Uterus (tissue), 3 donors: ENCODE measurements at regions not wholly inside any gene's neighbourhood (a gene's known extent, or its start where the extent isn't known, plus 50 kb on each side); places are given as distances from the start of the nearest gene placed in this dataset.

Source experiments
- DNase-seq, 2 donors: peaks; one replicate each; pipeline ENCODE4 v3.0.0-alpha.2; 2019 to 2020
- H3K27ac ChIP-seq, 2 donors: fragments of 200-600 bp; sonication (generic); 1 replicate in 1 of 2; 2 replicates in 1 of 2; pipeline ENCODE4 v1.5.1; 2016 to 2018
- H3K27me3 ChIP-seq, 2 donors: fragments of 200-600 bp; sonication (generic); one replicate each; pipeline ENCODE4 v1.5.1; 2018 to 2019; ENCODE audit warnings: control low read depth in 1 of 2
- H3K36me3 ChIP-seq, 2 donors: fragments of 200-600 bp; sonication (generic); one replicate each; pipeline ENCODE4 v1.5.1; 2019; ENCODE audit warnings: control low read depth in 1 of 2
- H3K4me1 ChIP-seq, 2 donors: fragments of 200-600 bp; sonication (generic); one replicate each; pipeline ENCODE4 v1.5.1; 2018 to 2019; ENCODE audit warnings: control low read depth in 1 of 2
- H3K4me3 ChIP-seq, 2 donors: fragments of 200-600 bp; sonication (generic); 1 replicate in 1 of 2; 2 replicates in 1 of 2; pipeline ENCODE4 v1.5.1; 2018 to 2019; ENCODE audit warnings: mild to moderate bottlenecking in 1 of 2
- H3K9me3 ChIP-seq, 2 donors: fragments of 200-600 bp; sonication (generic); one replicate each; pipeline ENCODE4 v1.5.1; 2019; ENCODE audit warnings: control low read depth in 1 of 2
- CTCF ChIP-seq, 4 experiments: fragments of 200-600 bp in 2 of 4; fragments of 450-650 bp in 2 of 4; sonication (generic) in 2 of 4; IDR thresholded peaks; one replicate each; pipeline ENCODE4 v1.5.1; 2016 to 2019; ENCODE audit warnings: antibody characterized with exemption in 4 of 4, mild to moderate bottlenecking in 2 of 4, moderate library complexity in 1 of 4
- POLR2A ChIP-seq, 2 donors: fragments of 450-650 bp; IDR thresholded peaks; one replicate each; pipeline ENCODE4 v1.6.1; 2016; ENCODE audit warnings: antibody characterized with exemption in 2 of 2, mild to moderate bottlenecking in 1 of 2, moderate library complexity in 1 of 2
- intact Hi-C: fragments of 100-400 bp; cut with DNase I; formaldehyde crosslinking; loops from one replicate; pipeline ENCODE4 v1.15.1; 2023; ENCODE audit warnings: low total_unique reads
- donor health status: DM: yes; HTN: yes; CAD: no.

GRCh38 chr2:235113854-235114253 is 162.0 kb downstream of the SH3BP4 start:
- intact Hi-C loops = no loop called here
- no peak for DNase-seq
- H3K4me3 ChIP-seq = no peak overlapping the region

GRCh38 chr2:235114286-235114685 is 162.5 kb downstream of the SH3BP4 start:
- H3K27ac ChIP-seq = no peak overlapping the region

More at GRCh38 chr2:235113854-235114253, 162.0 kb downstream of the SH3BP4 start:
- Histone ChIP-seq H3K27me3 (no peaks in the 10 kb centered on the region), H3K36me3 (no peaks in the 10 kb centered on the region), H3K9me3 (peaks cover 0 to under 1% of the 10 kb centered on the region in 2 donors), H3K27ac (no peak overlapping the region), H3K4me1 (no peaks in the 10 kb centered on the region)
- TF ChIP-seq POLR2A (IDR thresholded peaks at IDR 0.05) (no peak), CTCF (IDR thresholded peaks at IDR 0.05) (no peak)

GRCh38 chr2:235115521-235115920 is 163.7 kb downstream of the SH3BP4 start:
- Histone ChIP-seq H3K36me3 (no peaks in the 10 kb centered on the region), H3K27me3 (no peaks in the 10 kb centered on the region), H3K4me1 (no peaks in the 10 kb centered on the region), H3K4me3 (no peak overlapping the region), H3K9me3 (peaks cover 0 to 6% of the 10 kb centered on the region in 2 donors), H3K27ac (no peak overlapping the region)
- no peak for DNase-seq
- intact Hi-C loops = no loop called here
- TF ChIP-seq POLR2A (IDR thresholded peaks at IDR 0.05) (no peak), CTCF (IDR thresholded peaks at IDR 0.05) (no peak)

More at GRCh38 chr2:235114286-235114685, 162.5 kb downstream of the SH3BP4 start:
- intact Hi-C loops = no loop called here
- no peak overlapping the region for H3K4me3 ChIP-seq
- H3K27me3 ChIP-seq = no peaks in the 10 kb centered on the region
- no peak for DNase-seq
- H3K4me1 ChIP-seq = no peaks in the 10 kb centered on the region
- TF ChIP-seq CTCF (IDR thresholded peaks at IDR 0.05) (no peak), POLR2A (IDR thresholded peaks at IDR 0.05) (no peak)
- H3K9me3 ChIP-seq = peaks cover 0 to 5% of the 10 kb centered on the region in 2 donors
- H3K36me3 ChIP-seq = no peaks in the 10 kb centered on the region

GRCh38 chr2:235116885-235117492 is 165.2 kb downstream of the SH3BP4 start:
- Histone ChIP-seq H3K27me3 (no peaks in the 10 kb centered on the region), H3K36me3 (no peaks in the 10 kb centered on the region), H3K9me3 (peaks cover 0 to 6% of the 10 kb centered on the region in 2 donors), H3K4me1 (no peaks in the 10 kb centered on the region), H3K27ac (no peak overlapping the region), H3K4me3 (no peak overlapping the region)
- DNase-seq = no peak
- TF ChIP-seq CTCF (IDR thresholded peaks at IDR 0.05) (peak; percentile 60 to 75 (median 67)), POLR2A (IDR thresholded peaks at IDR 0.05) (no peak)
- intact Hi-C loops = no loop called here

GRCh38 chr2:235126768-235127167 is 175.0 kb downstream of the SH3BP4 start:
- TF ChIP-seq CTCF (IDR thresholded peaks at IDR 0.05) = no peak
- no peak for TF ChIP-seq POLR2A (IDR thresholded peaks at IDR 0.05)
- Histone ChIP-seq H3K4me3 (no peak overlapping the region), H3K27me3 (no peaks in the 10 kb centered on the region), H3K9me3 (no peaks in the 10 kb centered on the region), H3K4me1 (no peaks in the 10 kb centered on the region), H3K27ac (no peak overlapping the region), H3K36me3 (no peaks in the 10 kb centered on the region)
- intact Hi-C loops = no loop called here
- DNase-seq = no peak
